ENCODE measurements at regions not wholly inside any gene's neighbourhood (a gene's known extent, or its start where the extent isn't known, plus 50 kb on each side); places are given as distances from the start of the nearest gene placed in this dataset.

DNA sequence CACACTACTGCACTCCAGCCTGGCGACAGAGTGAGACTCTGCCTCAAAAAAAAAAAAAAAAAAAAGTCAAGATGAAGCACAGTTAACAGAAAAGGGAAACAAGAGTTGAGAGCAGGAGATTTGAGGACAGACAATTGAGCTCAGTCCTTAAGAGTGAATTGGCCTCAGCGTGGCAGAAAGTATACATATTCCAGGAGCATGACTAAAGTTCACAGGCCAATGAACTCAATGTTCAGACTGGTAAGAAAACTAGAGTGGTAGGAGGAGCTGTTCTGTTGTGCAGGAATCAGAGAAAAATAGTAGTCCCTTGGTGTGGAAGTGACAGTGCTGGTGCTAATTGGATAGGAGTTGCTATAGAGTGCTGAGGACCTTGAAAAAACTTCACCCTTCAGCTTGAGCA lies 60.0 kb downstream of the NRN1 start:
- H3K4me3 ChIP-seq (ENCODE audit: low read depth, low read length): no peak overlapping the region
- H3K79me2 ChIP-seq (ENCODE audit: control insufficient read depth, insufficient read depth, low read length, unreplicated experiment): no peaks in the 10 kb centered on the region
- no peak overlapping the region for H2AFZ ChIP-seq (ENCODE audit: low read length, unreplicated experiment)
- no peaks in the 10 kb centered on the region for H3K27me3 ChIP-seq (ENCODE audit: insufficient read depth, low read length)
- no peaks in the 10 kb centered on the region for H3K36me3 ChIP-seq (ENCODE audit: insufficient read depth, low read length)
- H3K4me1 ChIP-seq (ENCODE audit: control insufficient read depth, insufficient read depth, low read length, unreplicated experiment): no peaks in the 10 kb centered on the region
- H3K27ac ChIP-seq (ENCODE audit: low read depth, low read length): no peak overlapping the region

DNA sequence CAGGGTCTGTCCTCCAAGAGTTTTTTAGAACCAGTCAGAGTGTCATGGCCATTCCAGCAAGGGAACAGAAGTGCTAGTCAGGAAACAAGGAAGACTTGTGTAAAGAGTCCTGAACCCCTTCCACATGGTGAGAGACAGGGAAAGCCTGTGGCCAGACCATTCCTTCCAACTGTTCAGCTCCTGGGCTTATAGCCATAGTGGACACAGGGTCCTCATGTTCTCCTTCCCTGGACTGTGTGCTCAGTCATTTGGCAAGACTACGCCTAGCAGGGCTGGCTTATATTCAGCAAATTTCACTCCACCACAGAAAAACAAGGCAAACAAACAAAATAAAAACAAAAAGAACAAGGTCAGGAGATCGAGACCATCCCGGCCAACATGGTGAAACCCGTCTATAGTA lies 60.5 kb downstream of the NRN1 start:
- no peaks in the 10 kb centered on the region for H3K27me3 ChIP-seq (ENCODE audit: insufficient read depth, low read length)
- H3K79me2 ChIP-seq (ENCODE audit: control insufficient read depth, insufficient read depth, low read length, unreplicated experiment): no peaks in the 10 kb centered on the region
- no peak overlapping the region for H3K27ac ChIP-seq (ENCODE audit: low read depth, low read length)

DNA sequence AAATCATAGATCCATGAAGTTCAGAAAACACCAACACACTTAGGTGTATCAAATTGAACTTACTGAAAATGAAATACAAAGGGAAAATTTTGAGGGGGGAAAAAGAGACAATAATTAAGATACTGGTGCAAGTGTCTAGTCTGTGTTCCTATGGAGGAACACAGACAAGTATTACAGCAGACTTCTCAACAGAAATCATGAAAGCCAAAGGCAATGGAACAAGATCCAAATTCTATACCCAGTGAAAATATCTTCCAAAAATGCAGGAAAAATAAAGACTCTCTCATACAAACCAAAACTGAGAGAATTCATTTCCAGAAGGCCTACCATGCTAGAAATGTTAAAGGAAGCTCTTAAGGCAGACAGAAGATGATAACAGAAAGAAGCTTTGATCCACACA lies 63.1 kb downstream of the NRN1 start:
- H3K36me3 ChIP-seq (ENCODE audit: insufficient read depth, low read length): no peaks in the 10 kb centered on the region
- no peak overlapping the region for H3K27ac ChIP-seq (ENCODE audit: low read depth, low read length)
- no peaks in the 10 kb centered on the region for H3K27me3 ChIP-seq (ENCODE audit: insufficient read depth, low read length)
- H3K4me1 ChIP-seq (ENCODE audit: control insufficient read depth, insufficient read depth, low read length, unreplicated experiment): peaks cover 13% of the 10 kb centered on the region
- H3K4me3 ChIP-seq (ENCODE audit: low read depth, low read length): no peak overlapping the region
- no peaks in the 10 kb centered on the region for H3K79me2 ChIP-seq (ENCODE audit: control insufficient read depth, insufficient read depth, low read length, unreplicated experiment)
- no peak overlapping the region for H2AFZ ChIP-seq (ENCODE audit: low read length, unreplicated experiment)

More for the DNA sequence above, 60.5 kb downstream of the NRN1 start:
- no peak overlapping the region for H3K4me3 ChIP-seq (ENCODE audit: low read depth, low read length)
- no peak overlapping the region for H2AFZ ChIP-seq (ENCODE audit: low read length, unreplicated experiment)
- no peaks in the 10 kb centered on the region for H3K36me3 ChIP-seq (ENCODE audit: insufficient read depth, low read length)
- peaks cover 3% of the 10 kb centered on the region for H3K4me1 ChIP-seq (ENCODE audit: control insufficient read depth, insufficient read depth, low read length, unreplicated experiment)

DNA sequence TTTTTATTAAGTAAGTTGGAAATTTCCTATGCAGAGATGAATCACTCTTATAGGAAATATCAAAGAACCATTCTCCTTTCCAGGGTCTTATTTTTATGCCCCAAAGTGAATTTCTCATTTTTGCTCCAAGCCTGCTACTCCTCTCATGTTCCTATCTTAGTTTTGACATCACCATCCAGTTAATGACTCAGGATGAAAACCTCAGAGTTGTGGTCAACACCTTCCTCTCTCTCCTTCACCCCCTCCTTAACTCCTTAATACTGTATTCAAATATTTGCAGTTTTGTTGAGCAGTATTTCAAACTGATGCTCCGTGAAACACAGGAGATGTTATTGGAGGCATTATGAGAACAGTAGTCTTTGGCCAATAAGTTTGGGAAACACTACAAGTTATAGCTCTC lies 64.1 kb downstream of the NRN1 start:
- Histone ChIP-seq H3K4me3 (ENCODE audit: low read depth, low read length) (no peak overlapping the region), H3K4me1 (ENCODE audit: control insufficient read depth, insufficient read depth, low read length, unreplicated experiment) (peaks cover 13% of the 10 kb centered on the region), H2AFZ (ENCODE audit: low read length, unreplicated experiment) (no peak overlapping the region), H3K36me3 (ENCODE audit: insufficient read depth, low read length) (no peaks in the 10 kb centered on the region), H3K79me2 (ENCODE audit: control insufficient read depth, insufficient read depth, low read length, unreplicated experiment) (no peaks in the 10 kb centered on the region), H3K27ac (ENCODE audit: low read depth, low read length) (no peak overlapping the region), H3K27me3 (ENCODE audit: insufficient read depth, low read length) (no peaks in the 10 kb centered on the region)

DNA sequence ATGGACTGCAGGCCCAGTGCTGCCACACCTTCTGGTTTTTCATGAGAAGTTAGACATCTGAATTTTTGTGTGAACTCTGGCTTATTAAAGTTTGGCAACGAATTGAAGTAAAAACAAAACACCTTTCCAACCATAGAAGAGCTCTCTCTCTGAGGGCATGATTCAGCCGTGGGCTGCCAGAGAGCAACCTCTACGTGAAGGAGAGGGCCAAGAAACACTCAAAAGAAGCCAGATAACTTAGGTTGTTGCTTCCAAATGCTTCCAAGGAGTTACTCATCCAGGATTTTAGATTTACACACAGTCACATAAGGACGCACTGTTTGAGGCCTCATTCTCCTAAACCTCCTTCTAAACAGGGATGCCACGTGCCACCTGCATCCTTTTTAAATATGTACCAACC lies 65.5 kb downstream of the NRN1 start:
- H3K36me3 ChIP-seq (ENCODE audit: insufficient read depth, low read length): no peaks in the 10 kb centered on the region
- H3K27ac ChIP-seq (ENCODE audit: low read depth, low read length): no peak overlapping the region
- no peaks in the 10 kb centered on the region for H3K27me3 ChIP-seq (ENCODE audit: insufficient read depth, low read length)
- no peak overlapping the region for H2AFZ ChIP-seq (ENCODE audit: low read length, unreplicated experiment)
- 0 out of 2 replicates have a peak overlapping the region, but pooled peaks have one; percentile 26 for H3K4me3 ChIP-seq (ENCODE audit: low read depth, low read length)
- peaks cover 13% of the 10 kb centered on the region for H3K4me1 ChIP-seq (ENCODE audit: control insufficient read depth, insufficient read depth, low read length, unreplicated experiment)
- H3K79me2 ChIP-seq (ENCODE audit: control insufficient read depth, insufficient read depth, low read length, unreplicated experiment): no peaks in the 10 kb centered on the region

DNA sequence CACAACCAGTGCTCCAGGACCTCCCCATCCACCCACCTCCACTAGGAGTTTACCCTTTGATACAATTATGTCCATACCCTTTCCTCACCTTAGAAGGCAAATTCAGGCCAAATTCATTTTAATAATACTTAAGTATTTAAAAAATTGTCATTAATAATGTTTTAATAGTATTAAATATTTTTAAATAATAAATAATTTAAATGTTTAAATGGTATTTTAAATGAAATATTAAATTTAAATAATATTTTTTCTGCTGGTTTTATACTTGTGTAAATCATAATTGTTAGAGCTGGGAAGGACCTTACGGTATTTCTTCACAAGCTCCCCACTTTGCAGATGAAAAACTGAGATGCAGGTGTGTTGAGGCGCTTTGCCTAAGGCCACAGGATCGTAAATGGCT lies 67.8 kb downstream of the NRN1 start:
- Histone ChIP-seq H3K27ac (ENCODE audit: low read depth, low read length) (no peak overlapping the region), H3K36me3 (ENCODE audit: insufficient read depth, low read length) (no peaks in the 10 kb centered on the region), H3K4me1 (ENCODE audit: control insufficient read depth, insufficient read depth, low read length, unreplicated experiment) (peaks cover 13% of the 10 kb centered on the region), H3K4me3 (ENCODE audit: low read depth, low read length) (no peak overlapping the region), H2AFZ (ENCODE audit: low read length, unreplicated experiment) (no peak overlapping the region), H3K79me2 (ENCODE audit: control insufficient read depth, insufficient read depth, low read length, unreplicated experiment) (no peaks in the 10 kb centered on the region), H3K27me3 (ENCODE audit: insufficient read depth, low read length) (no peaks in the 10 kb centered on the region)

DNA sequence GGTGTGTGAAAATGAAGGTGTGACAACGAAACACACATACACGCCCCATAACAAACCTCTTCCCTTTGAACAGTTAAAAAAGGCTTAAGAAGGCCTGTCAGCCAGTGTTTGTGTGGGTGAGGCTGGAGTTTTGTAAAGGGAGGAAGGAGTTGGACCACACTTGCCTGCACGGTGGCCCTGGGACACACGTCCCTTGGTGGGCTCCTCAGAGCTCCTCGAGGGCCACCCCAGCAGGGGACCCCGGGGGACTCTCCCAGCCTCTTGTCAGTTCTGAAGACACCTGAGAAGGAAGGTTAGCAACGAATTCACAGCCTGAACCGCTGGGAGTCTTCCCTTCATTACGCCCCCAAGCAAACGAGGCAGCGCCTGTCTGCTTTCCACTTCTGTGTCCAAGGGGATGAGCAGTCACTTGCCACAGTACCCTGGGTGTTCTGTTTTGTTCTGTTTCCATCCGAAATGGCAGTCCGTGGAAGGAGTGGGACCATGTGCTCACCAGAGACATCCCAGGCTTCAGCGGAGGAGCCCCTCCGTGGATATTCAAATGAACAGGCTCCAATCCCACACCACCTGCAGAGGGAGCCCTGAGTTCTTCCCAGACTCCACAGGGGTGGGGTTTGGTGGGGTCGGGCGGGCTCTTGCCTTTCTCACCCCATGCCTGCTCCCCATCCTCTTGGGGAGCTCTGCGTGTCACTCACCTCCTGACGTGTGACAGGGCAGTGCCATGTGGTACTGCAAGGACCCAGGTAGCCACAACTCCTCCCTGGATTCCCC lies 68.6 kb downstream of the NRN1 start:
- H3K36me3 ChIP-seq (ENCODE audit: insufficient read depth, low read length): no peaks in the 10 kb centered on the region
- peaks cover 4% of the 10 kb centered on the region; the same call in 1 of the 2 replicates for H3K27me3 ChIP-seq (ENCODE audit: insufficient read depth, low read length)
- no peak overlapping the region for H2AFZ ChIP-seq (ENCODE audit: low read length, unreplicated experiment)
- no peak overlapping the region for H3K4me3 ChIP-seq (ENCODE audit: low read depth, low read length)
- no peak overlapping the region for H3K27ac ChIP-seq (ENCODE audit: low read depth, low read length)
- H3K79me2 ChIP-seq (ENCODE audit: control insufficient read depth, insufficient read depth, low read length, unreplicated experiment): no peaks in the 10 kb centered on the region
- H3K4me1 ChIP-seq (ENCODE audit: control insufficient read depth, insufficient read depth, low read length, unreplicated experiment): peaks cover 13% of the 10 kb centered on the region

DNA sequence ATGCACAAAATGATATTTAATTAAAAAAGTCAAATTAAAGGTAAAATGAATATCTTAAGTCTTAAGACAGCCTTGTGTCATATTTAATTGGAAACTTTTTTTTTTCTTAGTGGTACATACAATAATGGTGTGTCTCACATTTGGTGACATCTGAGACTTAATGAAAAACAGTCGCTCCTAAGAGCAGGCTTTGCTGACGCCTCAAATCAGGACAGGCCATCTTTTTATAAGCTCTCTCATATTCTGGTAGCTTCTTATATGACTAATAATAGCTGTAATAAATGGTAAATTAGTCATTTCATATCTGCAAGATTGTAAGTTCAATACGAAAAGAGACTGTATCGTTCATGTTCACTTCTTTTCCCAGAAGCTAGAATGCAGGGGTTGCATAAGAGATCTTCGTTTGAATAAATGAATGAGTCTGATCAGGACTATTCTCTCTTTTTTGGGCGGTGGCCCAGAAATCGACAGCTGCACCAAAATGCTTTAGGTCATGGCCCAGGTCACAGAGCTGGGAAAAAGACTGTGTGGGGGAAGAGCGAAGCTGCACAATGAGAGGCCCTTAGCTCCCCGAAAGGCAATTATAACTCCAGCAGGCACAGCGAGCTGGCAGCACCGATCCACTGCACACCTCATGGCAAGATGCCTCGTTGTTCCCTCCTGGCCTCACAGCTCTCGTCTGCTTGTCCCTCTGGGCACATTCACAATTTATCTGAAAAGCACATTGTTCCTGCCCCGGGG lies 69.4 kb downstream of the NRN1 start:
- Histone ChIP-seq H3K4me3 (ENCODE audit: low read depth, low read length) (no peak overlapping the region), H3K27ac (ENCODE audit: low read depth, low read length) (no peak overlapping the region), H2AFZ (ENCODE audit: low read length, unreplicated experiment) (no peak overlapping the region), H3K27me3 (ENCODE audit: insufficient read depth, low read length) (peaks cover 7% of the 10 kb centered on the region; the same call in 1 of the 2 replicates), H3K36me3 (ENCODE audit: insufficient read depth, low read length) (no peaks in the 10 kb centered on the region), H3K4me1 (ENCODE audit: control insufficient read depth, insufficient read depth, low read length, unreplicated experiment) (peaks cover 13% of the 10 kb centered on the region), H3K79me2 (ENCODE audit: control insufficient read depth, insufficient read depth, low read length, unreplicated experiment) (no peaks in the 10 kb centered on the region)

DNA sequence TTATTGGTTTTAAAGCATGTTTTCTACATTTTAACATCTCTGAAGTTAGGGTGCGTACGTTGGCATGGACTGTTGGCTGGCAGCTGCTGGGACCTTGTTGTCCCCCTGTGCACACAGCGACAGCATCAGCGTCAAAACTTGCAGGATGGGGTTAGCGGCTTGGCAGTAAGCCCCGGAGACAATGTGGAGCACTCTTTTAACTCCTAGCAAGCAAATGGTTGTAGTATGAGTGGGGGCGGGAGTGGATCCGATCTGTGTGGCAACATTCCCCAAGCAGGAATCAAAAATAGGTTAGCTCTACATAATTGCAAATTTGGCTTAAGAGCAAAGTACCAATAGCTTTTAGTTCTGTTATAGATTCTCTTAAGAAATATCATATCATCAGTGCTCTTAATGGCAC lies 70.1 kb downstream of the NRN1 start:
- peaks cover 7% of the 10 kb centered on the region; the same call in 1 of the 2 replicates for H3K27me3 ChIP-seq (ENCODE audit: insufficient read depth, low read length)
- H2AFZ ChIP-seq (ENCODE audit: low read length, unreplicated experiment): no peak overlapping the region
- H3K79me2 ChIP-seq (ENCODE audit: control insufficient read depth, insufficient read depth, low read length, unreplicated experiment): no peaks in the 10 kb centered on the region
- no peaks in the 10 kb centered on the region for H3K36me3 ChIP-seq (ENCODE audit: insufficient read depth, low read length)
- H3K4me1 ChIP-seq (ENCODE audit: control insufficient read depth, insufficient read depth, low read length, unreplicated experiment): peaks cover 13% of the 10 kb centered on the region
- H3K4me3 ChIP-seq (ENCODE audit: low read depth, low read length): no peak overlapping the region
- H3K27ac ChIP-seq (ENCODE audit: low read depth, low read length): no peak overlapping the region

DNA sequence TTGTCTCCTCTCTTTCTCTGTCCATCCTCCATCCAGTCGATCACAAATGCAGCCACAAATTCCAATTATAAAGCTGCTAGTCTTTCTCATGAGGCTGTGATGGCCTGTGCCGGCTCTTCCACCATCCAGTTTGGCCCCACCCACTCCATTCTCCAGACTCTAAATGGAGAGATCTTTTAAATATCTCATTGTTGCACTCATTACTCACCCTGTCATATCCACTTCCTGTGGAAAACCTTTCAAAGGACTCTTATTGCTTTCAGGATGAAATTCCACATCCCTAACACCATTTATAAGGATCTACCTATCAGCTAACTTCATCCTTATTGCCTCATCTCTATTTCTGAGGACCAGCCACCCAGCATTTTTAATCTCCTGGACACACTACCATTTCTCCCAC lies 70.6 kb downstream of the NRN1 start:
- Histone ChIP-seq H2AFZ (ENCODE audit: low read length, unreplicated experiment) (no peak overlapping the region), H3K27ac (ENCODE audit: low read depth, low read length) (no peak overlapping the region), H3K4me3 (ENCODE audit: low read depth, low read length) (no peak overlapping the region)

DNA sequence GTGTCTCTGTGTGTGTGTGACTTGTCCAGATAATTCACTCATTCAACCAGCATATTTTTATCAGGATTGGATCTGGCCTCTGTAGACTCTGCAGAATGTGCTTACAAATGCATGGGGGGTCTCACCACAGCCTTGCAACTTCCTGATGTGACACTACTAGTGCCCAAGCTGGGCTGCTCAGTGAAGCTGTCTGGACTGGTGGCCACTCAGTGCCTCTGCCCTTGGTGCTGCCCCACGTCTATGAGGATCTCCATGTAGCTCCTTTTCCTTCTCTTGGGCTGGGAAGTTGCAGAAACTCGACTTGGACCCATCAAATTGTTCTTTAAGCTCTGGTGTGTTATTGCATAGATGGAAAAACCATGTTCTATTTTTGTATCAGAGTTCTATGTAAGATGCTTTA lies 75.8 kb downstream of the NRN1 start:
- no peaks in the 10 kb centered on the region for H3K36me3 ChIP-seq (ENCODE audit: insufficient read depth, low read length)
- H3K4me3 ChIP-seq (ENCODE audit: low read depth, low read length): no peak overlapping the region
- no peaks in the 10 kb centered on the region for H3K79me2 ChIP-seq (ENCODE audit: control insufficient read depth, insufficient read depth, low read length, unreplicated experiment)
- no peaks in the 10 kb centered on the region for H3K4me1 ChIP-seq (ENCODE audit: control insufficient read depth, insufficient read depth, low read length, unreplicated experiment)
- peaks cover 7% of the 10 kb centered on the region; the same call in 1 of the 2 replicates for H3K27me3 ChIP-seq (ENCODE audit: insufficient read depth, low read length)
- no peak overlapping the region for H3K27ac ChIP-seq (ENCODE audit: low read depth, low read length)
- H2AFZ ChIP-seq (ENCODE audit: low read length, unreplicated experiment): no peak overlapping the region

More for the DNA sequence above, 70.6 kb downstream of the NRN1 start:
- Histone ChIP-seq H3K27me3 (ENCODE audit: insufficient read depth, low read length) (peaks cover 7% of the 10 kb centered on the region; the same call in 1 of the 2 replicates), H3K36me3 (ENCODE audit: insufficient read depth, low read length) (no peaks in the 10 kb centered on the region), H3K79me2 (ENCODE audit: control insufficient read depth, insufficient read depth, low read length, unreplicated experiment) (no peaks in the 10 kb centered on the region), H3K4me1 (ENCODE audit: control insufficient read depth, insufficient read depth, low read length, unreplicated experiment) (peaks cover 9% of the 10 kb centered on the region)
